ENCODE measurements at regions not wholly inside any gene's neighbourhood (a gene's known extent, or its start where the extent isn't known, plus 50 kb on each side); places are given as distances from the start of the nearest gene placed in this dataset.
"Not testable (repeated sequence)": the region's sequence is repeated elsewhere in the genome, so short reads cannot be mapped to it uniquely, and the experiment has no call there.

DNA sequence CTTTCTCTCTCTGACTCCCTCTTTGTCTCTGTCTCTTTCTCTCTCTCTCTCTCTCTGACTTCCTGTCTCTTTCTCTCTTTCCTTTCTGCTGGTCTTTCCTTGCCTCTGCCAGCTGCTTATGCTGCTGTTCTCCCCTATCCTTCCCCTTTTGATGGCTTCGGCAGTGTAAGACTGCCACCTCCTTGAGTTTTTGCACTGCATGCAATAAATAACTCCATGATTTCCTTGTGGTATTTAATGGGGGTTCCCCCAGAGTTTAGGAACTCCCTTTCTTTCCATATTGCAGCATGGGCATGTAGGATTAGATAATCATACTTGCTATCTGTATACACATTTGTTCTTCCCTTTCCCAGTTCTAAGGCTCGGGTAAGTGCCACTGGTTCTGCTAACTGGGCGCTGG lies 157.8 kb upstream of the BANK1 start:
- TF ChIP-seq, protein P1, sequence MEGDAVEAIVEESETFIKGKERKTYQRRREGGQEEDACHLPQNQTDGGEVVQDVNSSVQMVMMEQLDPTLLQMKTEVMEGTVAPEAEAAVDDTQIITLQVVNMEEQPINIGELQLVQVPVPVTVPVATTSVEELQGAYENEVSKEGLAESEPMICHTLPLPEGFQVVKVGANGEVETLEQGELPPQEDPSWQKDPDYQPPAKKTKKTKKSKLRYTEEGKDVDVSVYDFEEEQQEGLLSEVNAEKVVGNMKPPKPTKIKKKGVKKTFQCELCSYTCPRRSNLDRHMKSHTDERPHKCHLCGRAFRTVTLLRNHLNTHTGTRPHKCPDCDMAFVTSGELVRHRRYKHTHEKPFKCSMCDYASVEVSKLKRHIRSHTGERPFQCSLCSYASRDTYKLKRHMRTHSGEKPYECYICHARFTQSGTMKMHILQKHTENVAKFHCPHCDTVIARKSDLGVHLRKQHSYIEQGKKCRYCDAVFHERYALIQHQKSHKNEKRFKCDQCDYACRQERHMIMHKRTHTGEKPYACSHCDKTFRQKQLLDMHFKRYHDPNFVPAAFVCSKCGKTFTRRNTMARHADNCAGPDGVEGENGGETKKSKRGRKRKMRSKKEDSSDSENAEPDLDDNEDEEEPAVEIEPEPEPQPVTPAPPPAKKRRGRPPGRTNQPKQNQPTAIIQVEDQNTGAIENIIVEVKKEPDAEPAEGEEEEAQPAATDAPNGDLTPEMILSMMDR (conservative IDR thresholded peaks at IDR 0.05; ENCODE audit: low read depth in 2 of 2), result not testable (repeated sequence)
- TF ChIP-seq EZH2phosphoT487 (IDR thresholded peaks at IDR 0.05; ENCODE audit: unreplicated experiment); CREB1 (CRISPR knock-in tag; IDR thresholded peaks at IDR 0.05; ENCODE audit: low read depth); POLR2AphosphoS5 (IDR thresholded peaks at IDR 0.05; ENCODE audit: low read depth); EZH2 (IDR thresholded peaks at IDR 0.05; ENCODE audit: low read depth, unreplicated experiment); ETS1 (IDR thresholded peaks at IDR 0.05); STAT1 (IDR thresholded peaks at IDR 0.05; ENCODE audit: unreplicated experiment); ZNF114 (CRISPR knock-in tag; IDR thresholded peaks at IDR 0.05); ZNF331 (CRISPR knock-in tag; IDR thresholded peaks at IDR 0.05; ENCODE audit: low read depth); NANOG (IDR thresholded peaks at IDR 0.05; ENCODE audit: borderline replicate concordance): not testable (repeated sequence)
- TF ChIP-seq, protein P2, sequence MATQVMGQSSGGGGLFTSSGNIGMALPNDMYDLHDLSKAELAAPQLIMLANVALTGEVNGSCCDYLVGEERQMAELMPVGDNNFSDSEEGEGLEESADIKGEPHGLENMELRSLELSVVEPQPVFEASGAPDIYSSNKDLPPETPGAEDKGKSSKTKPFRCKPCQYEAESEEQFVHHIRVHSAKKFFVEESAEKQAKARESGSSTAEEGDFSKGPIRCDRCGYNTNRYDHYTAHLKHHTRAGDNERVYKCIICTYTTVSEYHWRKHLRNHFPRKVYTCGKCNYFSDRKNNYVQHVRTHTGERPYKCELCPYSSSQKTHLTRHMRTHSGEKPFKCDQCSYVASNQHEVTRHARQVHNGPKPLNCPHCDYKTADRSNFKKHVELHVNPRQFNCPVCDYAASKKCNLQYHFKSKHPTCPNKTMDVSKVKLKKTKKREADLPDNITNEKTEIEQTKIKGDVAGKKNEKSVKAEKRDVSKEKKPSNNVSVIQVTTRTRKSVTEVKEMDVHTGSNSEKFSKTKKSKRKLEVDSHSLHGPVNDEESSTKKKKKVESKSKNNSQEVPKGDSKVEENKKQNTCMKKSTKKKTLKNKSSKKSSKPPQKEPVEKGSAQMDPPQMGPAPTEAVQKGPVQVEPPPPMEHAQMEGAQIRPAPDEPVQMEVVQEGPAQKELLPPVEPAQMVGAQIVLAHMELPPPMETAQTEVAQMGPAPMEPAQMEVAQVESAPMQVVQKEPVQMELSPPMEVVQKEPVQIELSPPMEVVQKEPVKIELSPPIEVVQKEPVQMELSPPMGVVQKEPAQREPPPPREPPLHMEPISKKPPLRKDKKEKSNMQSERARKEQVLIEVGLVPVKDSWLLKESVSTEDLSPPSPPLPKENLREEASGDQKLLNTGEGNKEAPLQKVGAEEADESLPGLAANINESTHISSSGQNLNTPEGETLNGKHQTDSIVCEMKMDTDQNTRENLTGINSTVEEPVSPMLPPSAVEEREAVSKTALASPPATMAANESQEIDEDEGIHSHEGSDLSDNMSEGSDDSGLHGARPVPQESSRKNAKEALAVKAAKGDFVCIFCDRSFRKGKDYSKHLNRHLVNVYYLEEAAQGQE (IDR thresholded peaks at IDR 0.05; ENCODE audit: unreplicated experiment), result not testable (repeated sequence)
- TF ChIP-seq, protein P3, sequence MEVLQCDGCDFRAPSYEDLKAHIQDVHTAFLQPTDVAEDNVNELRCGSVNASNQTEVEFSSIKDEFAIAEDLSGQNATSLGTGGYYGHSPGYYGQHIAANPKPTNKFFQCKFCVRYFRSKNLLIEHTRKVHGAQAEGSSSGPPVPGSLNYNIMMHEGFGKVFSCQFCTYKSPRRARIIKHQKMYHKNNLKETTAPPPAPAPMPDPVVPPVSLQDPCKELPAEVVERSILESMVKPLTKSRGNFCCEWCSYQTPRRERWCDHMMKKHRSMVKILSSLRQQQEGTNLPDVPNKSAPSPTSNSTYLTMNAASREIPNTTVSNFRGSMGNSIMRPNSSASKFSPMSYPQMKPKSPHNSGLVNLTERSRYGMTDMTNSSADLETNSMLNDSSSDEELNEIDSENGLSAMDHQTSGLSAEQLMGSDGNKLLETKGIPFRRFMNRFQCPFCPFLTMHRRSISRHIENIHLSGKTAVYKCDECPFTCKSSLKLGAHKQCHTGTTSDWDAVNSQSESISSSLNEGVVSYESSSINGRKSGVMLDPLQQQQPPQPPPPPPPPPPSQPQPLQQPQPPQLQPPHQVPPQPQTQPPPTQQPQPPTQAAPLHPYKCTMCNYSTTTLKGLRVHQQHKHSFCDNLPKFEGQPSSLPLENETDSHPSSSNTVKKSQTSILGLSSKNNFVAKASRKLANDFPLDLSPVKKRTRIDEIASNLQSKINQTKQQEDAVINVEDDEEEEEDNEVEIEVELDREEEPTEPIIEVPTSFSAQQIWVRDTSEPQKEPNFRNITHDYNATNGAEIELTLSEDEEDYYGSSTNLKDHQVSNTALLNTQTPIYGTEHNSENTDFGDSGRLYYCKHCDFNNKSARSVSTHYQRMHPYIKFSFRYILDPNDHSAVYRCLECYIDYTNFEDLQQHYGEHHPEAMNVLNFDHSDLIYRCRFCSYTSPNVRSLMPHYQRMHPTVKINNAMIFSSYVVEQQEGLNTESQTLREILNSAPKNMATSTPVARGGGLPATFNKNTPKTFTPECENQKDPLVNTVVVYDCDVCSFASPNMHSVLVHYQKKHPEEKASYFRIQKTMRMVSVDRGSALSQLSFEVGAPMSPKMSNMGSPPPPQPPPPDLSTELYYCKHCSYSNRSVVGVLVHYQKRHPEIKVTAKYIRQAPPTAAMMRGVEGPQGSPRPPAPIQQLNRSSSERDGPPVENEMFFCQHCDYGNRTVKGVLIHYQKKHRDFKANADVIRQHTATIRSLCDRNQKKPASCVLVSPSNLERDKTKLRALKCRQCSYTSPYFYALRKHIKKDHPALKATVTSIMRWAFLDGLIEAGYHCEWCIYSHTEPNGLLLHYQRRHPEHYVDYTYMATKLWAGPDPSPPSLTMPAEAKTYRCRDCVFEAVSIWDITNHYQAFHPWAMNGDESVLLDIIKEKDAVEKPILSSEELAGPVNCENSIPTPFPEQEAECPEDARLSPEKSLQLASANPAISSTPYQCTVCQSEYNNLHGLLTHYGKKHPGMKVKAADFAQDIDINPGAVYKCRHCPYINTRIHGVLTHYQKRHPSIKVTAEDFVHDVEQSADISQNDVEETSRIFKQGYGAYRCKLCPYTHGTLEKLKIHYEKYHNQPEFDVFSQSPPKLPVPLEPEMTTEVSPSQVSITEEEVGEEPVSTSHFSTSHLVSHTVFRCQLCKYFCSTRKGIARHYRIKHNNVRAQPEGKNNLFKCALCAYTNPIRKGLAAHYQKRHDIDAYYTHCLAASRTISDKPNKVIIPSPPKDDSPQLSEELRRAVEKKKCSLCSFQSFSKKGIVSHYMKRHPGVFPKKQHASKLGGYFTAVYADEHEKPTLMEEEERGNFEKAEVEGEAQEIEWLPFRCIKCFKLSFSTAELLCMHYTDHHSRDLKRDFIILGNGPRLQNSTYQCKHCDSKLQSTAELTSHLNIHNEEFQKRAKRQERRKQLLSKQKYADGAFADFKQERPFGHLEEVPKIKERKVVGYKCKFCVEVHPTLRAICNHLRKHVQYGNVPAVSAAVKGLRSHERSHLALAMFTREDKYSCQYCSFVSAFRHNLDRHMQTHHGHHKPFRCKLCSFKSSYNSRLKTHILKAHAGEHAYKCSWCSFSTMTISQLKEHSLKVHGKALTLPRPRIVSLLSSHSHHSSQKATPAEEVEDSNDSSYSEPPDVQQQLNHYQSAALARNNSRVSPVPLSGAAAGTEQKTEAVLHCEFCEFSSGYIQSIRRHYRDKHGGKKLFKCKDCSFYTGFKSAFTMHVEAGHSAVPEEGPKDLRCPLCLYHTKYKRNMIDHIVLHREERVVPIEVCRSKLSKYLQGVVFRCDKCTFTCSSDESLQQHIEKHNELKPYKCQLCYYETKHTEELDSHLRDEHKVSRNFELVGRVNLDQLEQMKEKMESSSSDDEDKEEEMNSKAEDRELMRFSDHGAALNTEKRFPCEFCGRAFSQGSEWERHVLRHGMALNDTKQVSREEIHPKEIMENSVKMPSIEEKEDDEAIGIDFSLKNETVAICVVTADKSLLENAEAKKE (CRISPR knock-in tag; IDR thresholded peaks at IDR 0.05), result not testable (repeated sequence)

Data from GM23338 (cell line).